ENCODE measurements at regions not wholly inside any gene's neighbourhood (a gene's known extent, or its start where the extent isn't known, plus 50 kb on each side); places are given as distances from the start of the nearest gene placed in this dataset.
"Not testable (repeated sequence)": the region's sequence is repeated elsewhere in the genome, so short reads cannot be mapped to it uniquely, and the experiment has no call there.

DNA sequence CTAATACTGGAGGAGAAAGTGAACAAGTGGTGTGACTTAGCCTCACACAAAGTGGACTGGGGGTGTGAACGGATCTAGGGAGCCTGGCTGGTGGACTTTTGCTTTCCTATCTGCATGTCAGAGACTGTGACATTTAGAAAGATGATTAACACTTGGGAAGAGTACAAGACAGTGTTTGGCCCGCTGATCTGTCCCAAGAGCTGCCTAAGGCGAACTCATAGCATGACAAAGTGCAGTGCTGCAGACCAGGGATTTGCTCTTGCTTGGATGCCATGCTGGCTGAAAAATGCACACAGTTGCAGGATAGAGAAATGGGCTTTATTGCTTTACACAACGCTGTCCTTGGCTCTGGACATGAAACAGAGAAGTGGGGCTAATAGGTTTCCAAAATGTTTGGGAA lies 386.0 kb upstream of the MAN1A1 start:
- H3K36me3 ChIP-seq (replicated peaks) = no peaks in the 10 kb centered on the region
- in situ Hi-C loops (cut with HindIII; ENCODE audit: low pct_ligation_motif_present, low sequenced_read_pairs) = no loop called here
- no peaks in the 10 kb centered on the region for H3K27me3 ChIP-seq (replicated peaks)

DNA sequence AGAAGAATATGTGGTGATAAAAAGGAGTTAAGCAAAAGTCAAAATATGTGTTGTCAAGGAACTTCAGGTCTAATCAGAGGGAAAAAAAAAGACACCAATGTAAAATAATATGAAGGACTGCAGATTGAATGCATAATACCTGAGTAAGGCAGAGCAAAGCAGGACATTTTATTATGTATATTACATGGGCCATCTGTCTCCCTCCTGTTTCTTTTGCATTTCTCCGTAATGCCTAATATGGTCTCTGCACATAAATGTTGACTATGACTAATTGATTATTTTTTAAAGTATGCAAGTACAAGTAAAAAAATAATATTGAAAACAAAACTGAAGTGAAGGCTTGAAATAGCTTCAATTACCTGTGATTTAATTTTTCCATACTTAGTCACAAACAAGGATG lies 384.7 kb upstream of the MAN1A1 start:
- H3K27ac ChIP-seq = no peak overlapping the region
- no peaks in the 10 kb centered on the region for H3K36me3 ChIP-seq (replicated peaks)
- in situ Hi-C loops (cut with HindIII; ENCODE audit: low pct_ligation_motif_present, low sequenced_read_pairs) = no loop called here
- TF ChIP-seq, protein P1, sequence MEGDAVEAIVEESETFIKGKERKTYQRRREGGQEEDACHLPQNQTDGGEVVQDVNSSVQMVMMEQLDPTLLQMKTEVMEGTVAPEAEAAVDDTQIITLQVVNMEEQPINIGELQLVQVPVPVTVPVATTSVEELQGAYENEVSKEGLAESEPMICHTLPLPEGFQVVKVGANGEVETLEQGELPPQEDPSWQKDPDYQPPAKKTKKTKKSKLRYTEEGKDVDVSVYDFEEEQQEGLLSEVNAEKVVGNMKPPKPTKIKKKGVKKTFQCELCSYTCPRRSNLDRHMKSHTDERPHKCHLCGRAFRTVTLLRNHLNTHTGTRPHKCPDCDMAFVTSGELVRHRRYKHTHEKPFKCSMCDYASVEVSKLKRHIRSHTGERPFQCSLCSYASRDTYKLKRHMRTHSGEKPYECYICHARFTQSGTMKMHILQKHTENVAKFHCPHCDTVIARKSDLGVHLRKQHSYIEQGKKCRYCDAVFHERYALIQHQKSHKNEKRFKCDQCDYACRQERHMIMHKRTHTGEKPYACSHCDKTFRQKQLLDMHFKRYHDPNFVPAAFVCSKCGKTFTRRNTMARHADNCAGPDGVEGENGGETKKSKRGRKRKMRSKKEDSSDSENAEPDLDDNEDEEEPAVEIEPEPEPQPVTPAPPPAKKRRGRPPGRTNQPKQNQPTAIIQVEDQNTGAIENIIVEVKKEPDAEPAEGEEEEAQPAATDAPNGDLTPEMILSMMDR (IDR thresholded peaks at IDR 0.05; ENCODE audit: low read depth, low read length, missing control alignments) = no peak
- no peaks in the 10 kb centered on the region for H3K27me3 ChIP-seq (replicated peaks)
- H3K4me3 ChIP-seq (ENCODE audit: low read depth, low read length) = no peak overlapping the region
- no peak for DNase-seq

More for the DNA sequence above, 386.0 kb upstream of the MAN1A1 start:
- no peak for DNase-seq
- TF ChIP-seq, protein P1 (IDR thresholded peaks at IDR 0.05; ENCODE audit: low read depth, low read length, missing control alignments) = no peak
- H3K27ac ChIP-seq = no peak overlapping the region
- no peak overlapping the region for H3K4me3 ChIP-seq (ENCODE audit: low read depth, low read length)

DNA sequence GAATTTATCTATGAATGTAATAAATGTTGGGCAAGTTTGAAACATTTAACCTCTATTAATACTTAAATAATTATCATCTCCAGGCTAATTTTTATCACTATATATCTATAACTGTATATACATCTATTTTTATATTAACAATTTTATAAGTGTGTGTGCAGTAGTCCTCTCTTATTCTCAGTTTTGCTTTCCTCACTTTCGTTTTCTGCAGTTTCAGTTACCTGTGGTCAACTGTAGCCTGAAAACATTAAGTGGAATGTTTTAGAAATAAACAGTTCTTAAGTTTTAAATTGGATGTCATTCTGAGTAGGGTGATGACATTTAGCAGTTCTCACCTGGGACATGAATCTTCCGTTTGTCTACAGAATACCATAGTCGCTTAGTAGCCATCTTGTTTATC lies 379.4 kb upstream of the MAN1A1 start:
- TF ChIP-seq, protein P1 (IDR thresholded peaks at IDR 0.05; ENCODE audit: low read depth, low read length, missing control alignments) = no peak
- H3K36me3 ChIP-seq (replicated peaks) = no peaks in the 10 kb centered on the region
- no peaks in the 10 kb centered on the region for H3K27me3 ChIP-seq (replicated peaks)
- no peak overlapping the region for H3K27ac ChIP-seq
- no peak for DNase-seq
- no peak overlapping the region for H3K4me3 ChIP-seq (ENCODE audit: low read depth, low read length)
- in situ Hi-C loops (cut with HindIII; ENCODE audit: low pct_ligation_motif_present, low sequenced_read_pairs) = no loop called here

DNA sequence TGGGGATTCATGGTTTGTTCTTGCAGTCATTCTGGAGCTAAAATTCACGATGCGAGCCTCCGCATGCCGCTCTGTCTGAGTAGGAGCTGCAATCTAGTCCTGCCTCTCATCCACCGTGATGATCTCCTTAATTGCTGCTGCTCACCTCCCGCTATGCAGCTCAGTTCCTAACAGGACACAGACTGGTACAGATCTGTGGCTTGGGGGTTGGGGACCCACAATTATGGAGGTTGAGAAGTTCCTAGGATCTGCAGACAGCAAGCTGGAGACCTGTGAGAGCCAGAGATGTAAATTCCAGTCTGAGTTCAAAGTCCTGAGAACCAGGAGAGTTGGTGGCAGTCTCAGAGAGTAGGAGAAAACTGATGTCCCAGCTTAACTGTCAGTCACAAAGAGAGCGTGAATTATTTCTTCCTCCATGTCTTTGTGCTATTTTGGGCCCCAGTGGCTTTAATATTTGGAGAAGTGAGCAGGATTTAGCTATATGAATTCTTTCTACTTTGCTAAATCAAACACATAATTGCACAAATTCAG lies 378.7 kb upstream of the MAN1A1 start:
- no peak overlapping the region for H3K27ac ChIP-seq
- TF ChIP-seq, protein P1 (IDR thresholded peaks at IDR 0.05; ENCODE audit: low read depth, low read length, missing control alignments) = no peak
- DNase-seq = no peak
- H3K4me3 ChIP-seq (ENCODE audit: low read depth, low read length) = no peak overlapping the region
- H3K27me3 ChIP-seq (replicated peaks) = no peaks in the 10 kb centered on the region
- in situ Hi-C loops (cut with HindIII; ENCODE audit: low pct_ligation_motif_present, low sequenced_read_pairs) = no loop called here
- no peaks in the 10 kb centered on the region for H3K36me3 ChIP-seq (replicated peaks)

DNA sequence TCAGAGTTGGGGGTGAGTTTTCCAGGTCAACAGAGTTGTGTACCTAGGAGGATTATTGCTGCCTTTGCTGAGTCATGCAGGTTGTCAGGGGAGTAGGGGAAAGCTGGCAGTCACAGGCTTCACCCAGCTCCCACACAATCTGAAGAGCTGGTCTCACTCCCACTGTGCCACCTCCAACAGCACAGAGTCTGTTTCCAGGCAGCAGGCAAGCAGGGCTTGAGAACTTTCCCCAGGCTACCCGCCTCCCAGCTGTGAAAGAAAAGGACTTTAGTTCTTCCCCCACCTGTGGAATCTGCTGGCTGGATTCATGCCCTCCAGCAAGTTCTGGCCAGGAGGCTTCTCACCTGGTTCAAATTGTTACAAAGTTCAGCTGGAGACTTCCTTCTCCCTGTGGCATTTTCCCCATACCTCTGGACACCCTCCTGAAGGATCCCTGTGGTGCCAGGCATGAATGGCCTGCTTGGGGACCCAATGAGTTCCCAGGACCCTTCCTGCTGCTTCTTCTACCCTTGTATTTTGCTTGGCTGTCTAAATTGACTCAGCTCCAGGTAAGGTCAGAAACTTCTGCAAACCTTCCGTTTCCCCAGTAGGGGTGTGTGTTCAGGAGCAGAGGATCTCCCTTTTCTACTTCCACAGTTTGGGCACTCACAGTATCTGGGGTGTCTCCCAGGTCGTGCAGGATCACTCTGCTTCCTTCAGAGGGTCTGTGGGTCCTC lies 378.1 kb upstream of the MAN1A1 start:
- in situ Hi-C loops (cut with HindIII; ENCODE audit: low pct_ligation_motif_present, low sequenced_read_pairs) = no loop called here

DNA sequence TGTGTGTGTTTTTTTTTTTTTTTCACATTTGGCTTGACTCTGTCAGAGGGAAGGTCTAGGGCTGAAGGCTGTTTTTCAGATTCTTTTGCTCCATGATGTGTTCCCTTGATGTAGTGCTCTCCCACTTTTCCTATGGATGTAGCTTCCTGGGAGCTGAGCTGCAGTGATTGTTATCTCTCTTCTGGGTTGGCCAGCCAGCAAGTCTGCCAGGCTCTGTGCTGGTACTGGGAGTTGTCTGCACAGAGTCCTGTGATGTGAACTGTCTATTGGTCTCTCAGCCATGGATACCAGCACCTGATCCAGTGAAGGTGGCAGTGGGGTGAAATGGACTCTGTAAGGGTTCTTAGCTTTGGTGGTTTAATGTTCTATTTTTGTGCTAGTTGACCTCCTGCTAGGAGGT lies 377.4 kb upstream of the MAN1A1 start:
- H3K27ac ChIP-seq; H3K27me3 ChIP-seq (replicated peaks); H3K4me3 ChIP-seq (ENCODE audit: low read depth, low read length); H3K36me3 ChIP-seq (replicated peaks); DNase-seq; in situ Hi-C loops (cut with HindIII; ENCODE audit: low pct_ligation_motif_present, low sequenced_read_pairs): not testable (repeated sequence)

More for the DNA sequence above, 378.1 kb upstream of the MAN1A1 start:
- H3K27ac ChIP-seq = no peak overlapping the region
- DNase-seq = no peak
- H3K4me3 ChIP-seq (ENCODE audit: low read depth, low read length) = no peak overlapping the region
- H3K36me3 ChIP-seq (replicated peaks) = no peaks in the 10 kb centered on the region
- TF ChIP-seq, protein P1 (IDR thresholded peaks at IDR 0.05; ENCODE audit: low read depth, low read length, missing control alignments) = no peak
- H3K27me3 ChIP-seq (replicated peaks) = no peaks in the 10 kb centered on the region

Data from brain microvascular endothelial cell (primary cell).